ENCODE measurements at regions not wholly inside any gene's neighbourhood (a gene's known extent, or its start where the extent isn't known, plus 50 kb on each side); places are given as distances from the start of the nearest gene placed in this dataset.

- intact Hi-C loops (cut with micrococcal nuclease) = no loop called here
Observed at GRCh38 chrX:140250391-140250790, 254.5 kb downstream of the SOX3 start.

More at GRCh38 chrX:140250391-140250790, 254.5 kb downstream of the SOX3 start:
- no peak for FAIRE-seq
- dilution Hi-C loops (cut with MboI; ENCODE audit: extremely low pct_ligation_motif_present, low sequenced_read_pairs) = no loop called here
- Histone ChIP-seq H3K4me2 (ENCODE audit: insufficient read depth, low read length) (no peak overlapping the region), H3K27me3 (ENCODE audit: control insufficient read depth in 2 of 2, insufficient read depth in 2 of 2, low read length in 2 of 2) (no peaks in the 10 kb centered on the region), H4K20me1 (replicated peaks; ENCODE audit: control insufficient read depth, extremely low read depth, insufficient read depth, low read length) (no peaks in the 10 kb centered on the region), H3K36me3 (ENCODE audit: control insufficient read depth in 2 of 2, extremely low read depth in 1 of 2, insufficient read depth in 2 of 2, low read length in 2 of 2) (no peaks in the 10 kb centered on the region), H3K27ac (ENCODE audit: insufficient read depth, low read depth, low read length) (no peak overlapping the region), H3K4me3 (replicated peaks in 1 of 3; ENCODE audit: insufficient read depth in 1 of 3, low read depth in 1 of 3, low read length in 3 of 3) (no peak overlapping the region), H3K9me1 (replicated peaks; ENCODE audit: control insufficient read depth, extremely low read depth, insufficient read depth, low read length) (no peaks in the 10 kb centered on the region), H3K4me1 (ENCODE audit: control insufficient read depth, extremely low read depth, insufficient read depth, low read length) (no peaks in the 10 kb centered on the region), H3K9me3 (replicated peaks; ENCODE audit: control insufficient read depth, insufficient read depth, low read length) (no peaks in the 10 kb centered on the region), H3K79me2 (ENCODE audit: control insufficient read depth, insufficient read depth, low read length) (no peaks in the 10 kb centered on the region), H3K9ac (replicated peaks; ENCODE audit: extremely low read depth, insufficient read depth, low read length) (no peak overlapping the region), H2AFZ (ENCODE audit: low read depth, low read length) (no peak overlapping the region)
- TF ChIP-seq, protein P1, sequence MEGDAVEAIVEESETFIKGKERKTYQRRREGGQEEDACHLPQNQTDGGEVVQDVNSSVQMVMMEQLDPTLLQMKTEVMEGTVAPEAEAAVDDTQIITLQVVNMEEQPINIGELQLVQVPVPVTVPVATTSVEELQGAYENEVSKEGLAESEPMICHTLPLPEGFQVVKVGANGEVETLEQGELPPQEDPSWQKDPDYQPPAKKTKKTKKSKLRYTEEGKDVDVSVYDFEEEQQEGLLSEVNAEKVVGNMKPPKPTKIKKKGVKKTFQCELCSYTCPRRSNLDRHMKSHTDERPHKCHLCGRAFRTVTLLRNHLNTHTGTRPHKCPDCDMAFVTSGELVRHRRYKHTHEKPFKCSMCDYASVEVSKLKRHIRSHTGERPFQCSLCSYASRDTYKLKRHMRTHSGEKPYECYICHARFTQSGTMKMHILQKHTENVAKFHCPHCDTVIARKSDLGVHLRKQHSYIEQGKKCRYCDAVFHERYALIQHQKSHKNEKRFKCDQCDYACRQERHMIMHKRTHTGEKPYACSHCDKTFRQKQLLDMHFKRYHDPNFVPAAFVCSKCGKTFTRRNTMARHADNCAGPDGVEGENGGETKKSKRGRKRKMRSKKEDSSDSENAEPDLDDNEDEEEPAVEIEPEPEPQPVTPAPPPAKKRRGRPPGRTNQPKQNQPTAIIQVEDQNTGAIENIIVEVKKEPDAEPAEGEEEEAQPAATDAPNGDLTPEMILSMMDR (IDR thresholded peaks at IDR 0.05; ENCODE audit: extremely low read depth in 1 of 2, insufficient read depth in 1 of 2, low read depth in 1 of 2, low read length in 2 of 2) = no peak
- no peak for TF ChIP-seq MAX (IDR thresholded peaks at IDR 0.05; ENCODE audit: insufficient read depth, insufficient read length)
- no peak for TF ChIP-seq MYC (IDR thresholded peaks at IDR 0.05; ENCODE audit: low read depth, low read length)
- TF ChIP-seq GATA2 (IDR thresholded peaks at IDR 0.05; ENCODE audit: insufficient read depth, insufficient read length, low read depth, low read length) = no peak
- TF ChIP-seq POLR2AphosphoS5 (IDR thresholded peaks at IDR 0.05; ENCODE audit: insufficient read depth, low read depth, low read length) = no peak
- TF ChIP-seq JUN (IDR thresholded peaks at IDR 0.05; ENCODE audit: borderline replicate concordance, insufficient read depth, insufficient read length, low read depth) = no peak
- no peak for TF ChIP-seq FOS (IDR thresholded peaks at IDR 0.05; ENCODE audit: borderline replicate concordance, insufficient read depth, low read length)
- TF ChIP-seq EZH2 (IDR thresholded peaks at IDR 0.05; ENCODE audit: borderline replicate concordance, low read depth, low read length, severe bottlenecking) = no peak
- no peak for TF ChIP-seq POLR2A (IDR thresholded peaks at IDR 0.05; ENCODE audit: low read depth, low read length)
- no peak for DNase-seq (ENCODE audit: low read depth, low spot score)
- no TSS peak for BruUV-seq (replicated peaks)
- ChIA-PET CTCF (no interaction called here), POLR2A (no interaction called here)

Measured in endothelial cell of umbilical vein (primary cell).